Gastrocnemius medialis (tissue), 4 donors: ENCODE measurements at regions not wholly inside any gene's neighbourhood (a gene's known extent, or its start where the extent isn't known, plus 50 kb on each side); places are given as distances from the start of the nearest gene placed in this dataset.

ENCODE experiments used
- ATAC-seq, 2 donors: fragments of 150-250 bp; one replicate each; pipeline ENCODE4 v1.9.1; 2016
- DNase-seq, 2 donors: peaks; one replicate each; pipeline ENCODE4 v3.0.0-alpha.2; 2019
- H3K27ac ChIP-seq, 4 donors: fragments of 200-600 bp; sonication (generic); 1 replicate in 1 of 4; 2 replicates in 3 of 4; pipeline ENCODE4 v1.5.1; 2016 to 2018; ENCODE audit warnings: mild to moderate bottlenecking in 2 of 4, moderate library complexity in 1 of 4
- H3K27me3 ChIP-seq, 3 donors: fragments of 200-600 bp; sonication (generic) in 2 of 3; 1 replicate in 1 of 3; 2 replicates in 2 of 3; pipeline versions ENCODE4 v1.5.1 to v1.6.0; 2016 to 2019; ENCODE audit warnings: mild to moderate bottlenecking in 1 of 3, moderate library complexity in 1 of 3
- H3K36me3 ChIP-seq, 2 donors: fragments of 200-600 bp; sonication (generic) in 1 of 2; one replicate each; pipeline ENCODE4 v1.5.1; 2017 to 2018
- H3K4me1 ChIP-seq, 2 donors: fragments of 200-600 bp; sonication (generic) in 1 of 2; one replicate each; pipeline ENCODE4 v1.5.1; 2016 to 2017; ENCODE audit warnings: mild to moderate bottlenecking in 2 of 2
- H3K4me3 ChIP-seq, 4 donors: fragments of 200-600 bp; sonication (generic) in 3 of 4; 1 replicate in 1 of 4; 2 replicates in 3 of 4; pipeline ENCODE4 v1.5.1; 2016 to 2019; ENCODE audit warnings: mild to moderate bottlenecking in 2 of 4
- H3K9me3 ChIP-seq, 3 donors: fragments of 200-600 bp; sonication (generic) in 2 of 3; 1 replicate in 1 of 3; 2 replicates in 2 of 3; pipeline ENCODE4 v1.5.1; 2016 to 2019
- POLR2A ChIP-seq, 2 donors: fragments of 450-650 bp; IDR thresholded peaks; one replicate each; pipeline ENCODE4 v1.6.1; 2017; ENCODE audit warnings: antibody characterized with exemption in 2 of 2, mild to moderate bottlenecking in 2 of 2, moderate library complexity in 2 of 2
- in situ Hi-C, 4 donors: fragments of 200-750 bp; cut with MboI; loops; one replicate each; pipeline versions ENCODE4 v1.15.0 to v1.8.0; 2017; ENCODE audit warnings: low sequenced_read_pairs in 4 of 4
- intact Hi-C: fragments of 100-400 bp; cut with DNase I; formaldehyde crosslinking; loops from one replicate; pipeline ENCODE4 v1.15.1; 2023; ENCODE audit warnings: low total_unique reads
- TF ChIP-seq, protein P1 (sequence below), 5 experiments: fragments of 450-650 bp in 3 of 5; fragments of 200-600 bp in 2 of 5; sonication (generic) in 2 of 5; IDR thresholded peaks in 4 of 5; conservative IDR thresholded peaks in 1 of 5; 1 replicate in 4 of 5; 2 replicates in 1 of 5; pipeline ENCODE4 v1.5.1; 2016 to 2019; ENCODE audit warnings: antibody characterized with exemption in 5 of 5, mild to moderate bottlenecking in 3 of 5, moderate library complexity in 3 of 5

DNA sequence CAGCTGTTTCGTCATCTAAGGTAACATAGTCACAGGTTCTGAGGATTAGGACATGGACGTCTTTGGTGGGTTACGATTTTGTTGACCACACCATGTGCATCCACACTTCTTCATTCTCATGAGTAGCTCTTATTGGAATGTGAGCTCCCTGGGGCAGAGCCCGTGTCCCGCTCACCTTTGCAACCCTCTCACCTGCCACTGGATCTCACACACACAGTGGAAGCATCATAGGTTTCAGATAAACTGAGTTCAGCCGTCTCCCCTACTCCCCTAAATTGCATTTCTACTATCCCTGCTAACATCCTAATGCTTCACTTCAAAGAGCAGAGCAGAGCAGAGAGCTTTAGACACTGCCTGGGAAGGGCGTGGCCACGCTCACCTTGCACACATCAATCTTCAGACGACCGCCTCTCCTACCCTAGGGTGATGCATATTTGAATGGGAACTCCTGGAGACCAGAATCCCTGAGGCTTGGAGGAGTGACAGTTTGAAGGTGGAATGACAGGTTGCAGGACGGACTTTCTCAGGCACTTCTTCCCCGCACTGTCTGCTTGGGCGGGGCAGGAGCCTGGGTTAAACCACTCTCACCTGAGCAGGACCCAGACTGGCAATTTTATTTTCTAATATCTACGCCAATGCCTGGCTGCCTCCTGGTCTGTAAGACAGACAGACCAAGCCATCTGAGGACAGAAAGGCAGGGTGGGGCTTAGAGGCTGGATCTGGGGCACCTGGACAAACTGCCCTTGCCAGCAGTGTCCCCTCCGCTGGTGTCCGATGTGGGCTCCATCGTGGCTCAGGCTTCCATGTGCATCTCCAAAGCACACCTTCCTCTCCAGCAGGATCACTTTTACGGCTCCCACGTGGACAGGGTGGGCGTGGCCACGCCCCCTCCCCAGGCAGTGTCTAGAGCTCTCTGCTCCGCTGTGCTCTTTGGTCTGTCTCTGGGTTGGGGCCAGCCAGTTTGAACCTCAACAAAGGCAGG lies 229.5 kb upstream of the COPS8 start:
- Histone ChIP-seq H3K4me3 (no peak overlapping the region), H3K9me3 (no peaks in the 10 kb centered on the region), H3K27ac (no peak overlapping the region), H3K4me1 (peaks cover 14 to 19% of the 10 kb centered on the region in 2 donors), H3K36me3 (no peaks in the 10 kb centered on the region), H3K27me3 (no peaks in the 10 kb centered on the region)
- no peak for TF ChIP-seq POLR2A (IDR thresholded peaks at IDR 0.05)
- DNase-seq: no peak
- intact Hi-C loops: no loop called here
- ATAC-seq: no peak
- in situ Hi-C loops: no loop called here

DNA sequence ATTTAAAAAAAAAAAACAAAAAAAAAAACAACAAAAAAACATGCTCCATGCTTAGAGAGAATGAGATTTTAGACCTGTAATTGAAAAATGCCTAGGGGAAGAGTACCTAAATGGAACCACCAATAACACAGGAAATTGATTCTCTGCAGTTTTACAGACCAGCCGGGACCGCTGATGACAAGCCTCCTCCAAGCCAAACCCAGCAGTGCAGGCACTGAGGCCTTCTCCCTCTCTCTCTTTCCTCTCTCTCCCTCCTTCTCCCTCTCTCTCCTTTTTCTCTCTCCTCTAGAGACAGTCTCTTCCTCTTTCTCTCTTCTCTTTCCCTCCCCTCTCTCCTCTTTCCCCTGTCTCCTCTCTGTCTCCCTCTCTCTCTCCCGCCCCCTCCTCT lies 228.8 kb upstream of the COPS8 start:
- Histone ChIP-seq H3K9me3 (no peaks in the 10 kb centered on the region), H3K4me3 (no peak overlapping the region), H3K27ac (no peak overlapping the region), H3K27me3 (no peaks in the 10 kb centered on the region), H3K36me3 (no peaks in the 10 kb centered on the region), H3K4me1 (peaks cover 14 to 19% of the 10 kb centered on the region in 2 donors)
- DNase-seq: no peak
- intact Hi-C loops: no loop called here
- in situ Hi-C loops: no loop called here
- no peak for ATAC-seq
- TF ChIP-seq, protein P1, sequence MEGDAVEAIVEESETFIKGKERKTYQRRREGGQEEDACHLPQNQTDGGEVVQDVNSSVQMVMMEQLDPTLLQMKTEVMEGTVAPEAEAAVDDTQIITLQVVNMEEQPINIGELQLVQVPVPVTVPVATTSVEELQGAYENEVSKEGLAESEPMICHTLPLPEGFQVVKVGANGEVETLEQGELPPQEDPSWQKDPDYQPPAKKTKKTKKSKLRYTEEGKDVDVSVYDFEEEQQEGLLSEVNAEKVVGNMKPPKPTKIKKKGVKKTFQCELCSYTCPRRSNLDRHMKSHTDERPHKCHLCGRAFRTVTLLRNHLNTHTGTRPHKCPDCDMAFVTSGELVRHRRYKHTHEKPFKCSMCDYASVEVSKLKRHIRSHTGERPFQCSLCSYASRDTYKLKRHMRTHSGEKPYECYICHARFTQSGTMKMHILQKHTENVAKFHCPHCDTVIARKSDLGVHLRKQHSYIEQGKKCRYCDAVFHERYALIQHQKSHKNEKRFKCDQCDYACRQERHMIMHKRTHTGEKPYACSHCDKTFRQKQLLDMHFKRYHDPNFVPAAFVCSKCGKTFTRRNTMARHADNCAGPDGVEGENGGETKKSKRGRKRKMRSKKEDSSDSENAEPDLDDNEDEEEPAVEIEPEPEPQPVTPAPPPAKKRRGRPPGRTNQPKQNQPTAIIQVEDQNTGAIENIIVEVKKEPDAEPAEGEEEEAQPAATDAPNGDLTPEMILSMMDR (IDR thresholded peaks at IDR 0.05 in 4 of 5, conservative IDR thresholded peaks at IDR 0.05 in 1 of 5): no peak
- TF ChIP-seq POLR2A (IDR thresholded peaks at IDR 0.05): no peak

DNA sequence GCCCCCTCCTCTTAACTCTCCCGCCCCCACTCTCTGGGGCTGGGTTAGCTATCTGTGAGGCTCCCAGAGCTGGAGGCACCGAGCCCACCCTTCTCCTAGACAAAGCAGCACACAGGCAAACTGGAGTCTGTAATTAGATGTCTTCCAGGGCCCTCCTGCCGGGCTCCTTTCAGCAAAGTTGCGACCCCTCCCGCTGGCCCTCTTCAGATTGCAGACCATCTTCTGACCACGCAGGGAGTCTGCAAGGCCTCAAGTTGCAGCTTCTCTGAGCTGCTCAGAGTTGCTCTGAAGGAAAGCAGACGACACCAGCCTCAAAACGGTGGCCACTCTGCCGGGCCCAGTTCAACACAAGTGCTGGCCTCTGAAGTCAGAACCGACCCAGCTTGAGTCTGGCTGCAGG lies 228.4 kb upstream of the COPS8 start:
- intact Hi-C loops: no loop called here
- DNase-seq (no peak), ATAC-seq (no peak)

DNA sequence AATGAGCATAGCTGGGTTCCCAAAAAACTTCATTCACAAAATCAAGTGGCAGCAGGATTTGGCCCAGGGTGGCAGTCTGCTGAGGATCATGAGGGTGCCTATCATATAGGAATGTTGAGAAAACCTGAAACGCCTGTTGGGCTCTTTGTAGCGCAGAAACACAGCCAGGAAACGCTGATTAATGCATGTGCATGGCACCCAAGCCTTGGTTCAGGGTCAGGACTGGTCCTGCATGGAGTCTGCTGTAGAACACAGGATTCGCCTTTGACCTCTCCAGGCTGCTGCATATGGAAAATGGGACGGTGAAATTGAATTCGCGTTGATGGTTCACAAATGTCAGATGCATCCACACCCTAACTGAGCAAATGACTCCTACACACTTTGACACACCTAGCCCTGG lies 227.9 kb upstream of the COPS8 start:
- peaks cover 8 to 12% of the 10 kb centered on the region in 2 donors for H3K4me1 ChIP-seq
- in situ Hi-C loops: no loop called here
- DNase-seq (no peak), ATAC-seq (no peak)
- no peak overlapping the region for H3K27ac ChIP-seq
- no peak overlapping the region for H3K4me3 ChIP-seq
- no peaks in the 10 kb centered on the region for H3K9me3 ChIP-seq
- H3K27me3 ChIP-seq: no peaks in the 10 kb centered on the region
- intact Hi-C loops: no loop called here
- H3K36me3 ChIP-seq: no peaks in the 10 kb centered on the region
- TF ChIP-seq, protein P1 (IDR thresholded peaks at IDR 0.05 in 4 of 5, conservative IDR thresholded peaks at IDR 0.05 in 1 of 5): no peak
- no peak for TF ChIP-seq POLR2A (IDR thresholded peaks at IDR 0.05)

More for the DNA sequence above, 228.4 kb upstream of the COPS8 start:
- no peak for TF ChIP-seq POLR2A (IDR thresholded peaks at IDR 0.05)
- TF ChIP-seq, protein P1 (IDR thresholded peaks at IDR 0.05 in 4 of 5, conservative IDR thresholded peaks at IDR 0.05 in 1 of 5): no peak
- peaks cover 13 to 18% of the 10 kb centered on the region in 2 donors for H3K4me1 ChIP-seq
- no peaks in the 10 kb centered on the region for H3K9me3 ChIP-seq
- no peak overlapping the region for H3K4me3 ChIP-seq
- no peaks in the 10 kb centered on the region for H3K36me3 ChIP-seq
- no peak overlapping the region for H3K27ac ChIP-seq
- no peaks in the 10 kb centered on the region for H3K27me3 ChIP-seq
- in situ Hi-C loops: no loop called here

DNA sequence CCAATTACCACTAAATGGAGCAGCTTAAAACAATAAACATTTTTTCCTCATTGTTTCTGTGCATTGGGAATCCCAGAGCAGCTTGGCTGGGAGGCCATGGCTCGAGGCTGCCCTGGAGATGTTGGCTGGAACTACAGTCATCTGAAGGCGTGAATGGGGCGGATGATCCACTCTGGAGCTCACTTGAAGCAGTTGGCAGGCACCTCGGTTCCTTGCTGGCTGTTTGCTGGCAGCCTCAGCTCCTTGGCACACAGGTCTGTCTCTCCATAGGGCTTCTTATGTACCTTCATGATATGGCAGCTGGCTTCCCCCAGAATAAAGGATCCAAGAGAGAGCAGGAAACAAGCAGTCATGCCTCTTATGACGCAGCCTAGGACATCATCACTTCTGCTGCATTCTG lies 227.0 kb upstream of the COPS8 start:
- Histone ChIP-seq H3K27me3 (no peaks in the 10 kb centered on the region), H3K4me1 (peaks cover 0 to 3% of the 10 kb centered on the region in 2 donors), H3K27ac (no peak overlapping the region), H3K36me3 (no peaks in the 10 kb centered on the region), H3K9me3 (no peaks in the 10 kb centered on the region), H3K4me3 (no peak overlapping the region)
- no peak for ATAC-seq
- no peak for DNase-seq
- intact Hi-C loops: no loop called here
- TF ChIP-seq, protein P1 (IDR thresholded peaks at IDR 0.05 in 4 of 5, conservative IDR thresholded peaks at IDR 0.05 in 1 of 5): no peak
- TF ChIP-seq POLR2A (IDR thresholded peaks at IDR 0.05): no peak
- in situ Hi-C loops: no loop called here
